A673 (cell line): ENCODE measurements at regions not wholly inside any gene's neighbourhood (a gene's known extent, or its start where the extent isn't known, plus 50 kb on each side); places are given as distances from the start of the nearest gene placed in this dataset.

Experiments
- EZH2 ChIP-seq: fragments of 200-600 bp; sonication (generic); IDR thresholded peaks from 2 replicates; pipeline ENCODE4 v1.6.1; 2017; ENCODE audit warnings: borderline replicate concordance, low read depth, mild to moderate bottlenecking, mixed read lengths, antibody characterized with exemption, low read length; ENCODE audit not compliant: poor library complexity, severe bottlenecking
- TF ChIP-seq, protein P1 (sequence below): fragments of 300-800, 200-600 bp; sonication (generic); conservative IDR thresholded peaks from 2 replicates; pipeline ENCODE4 v1.5.1; 2017; ENCODE audit warnings: low read depth, mild to moderate bottlenecking, antibody characterized with exemption, low read length, moderate library complexity, mixed read lengths

GRCh38 chr7:92968502-92968901 is 132.1 kb upstream of the CDK6 start:
- TF ChIP-seq, protein P1, sequence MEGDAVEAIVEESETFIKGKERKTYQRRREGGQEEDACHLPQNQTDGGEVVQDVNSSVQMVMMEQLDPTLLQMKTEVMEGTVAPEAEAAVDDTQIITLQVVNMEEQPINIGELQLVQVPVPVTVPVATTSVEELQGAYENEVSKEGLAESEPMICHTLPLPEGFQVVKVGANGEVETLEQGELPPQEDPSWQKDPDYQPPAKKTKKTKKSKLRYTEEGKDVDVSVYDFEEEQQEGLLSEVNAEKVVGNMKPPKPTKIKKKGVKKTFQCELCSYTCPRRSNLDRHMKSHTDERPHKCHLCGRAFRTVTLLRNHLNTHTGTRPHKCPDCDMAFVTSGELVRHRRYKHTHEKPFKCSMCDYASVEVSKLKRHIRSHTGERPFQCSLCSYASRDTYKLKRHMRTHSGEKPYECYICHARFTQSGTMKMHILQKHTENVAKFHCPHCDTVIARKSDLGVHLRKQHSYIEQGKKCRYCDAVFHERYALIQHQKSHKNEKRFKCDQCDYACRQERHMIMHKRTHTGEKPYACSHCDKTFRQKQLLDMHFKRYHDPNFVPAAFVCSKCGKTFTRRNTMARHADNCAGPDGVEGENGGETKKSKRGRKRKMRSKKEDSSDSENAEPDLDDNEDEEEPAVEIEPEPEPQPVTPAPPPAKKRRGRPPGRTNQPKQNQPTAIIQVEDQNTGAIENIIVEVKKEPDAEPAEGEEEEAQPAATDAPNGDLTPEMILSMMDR, result no peak
- TF ChIP-seq EZH2, result no peak
